HL-60 (cell line): ENCODE measurements at regions not wholly inside any gene's neighbourhood (a gene's known extent, or its start where the extent isn't known, plus 50 kb on each side); places are given as distances from the start of the nearest gene placed in this dataset.

Experiments used
- DNase-seq, 2 experiments: peaks; one replicate each; pipeline ENCODE4 v3.0.0-alpha.2; 2010 to 2020; ENCODE audit warnings: low read depth in 1 of 2, low spot score in 1 of 2
- H3K27ac ChIP-seq: fragments of 250-450 bp; sonication (Bioruptor Pico); replicated peaks from 2 replicates; pipeline ENCODE4 v1.5.1; 2020; ENCODE audit warnings: mild to moderate bottlenecking, moderate library complexity
- H3K27me3 ChIP-seq: fragments of 250-450 bp; sonication (Bioruptor Pico); 2 replicates; pipeline ENCODE4 v1.5.1; 2021; ENCODE audit warnings: mild to moderate bottlenecking, moderate library complexity; ENCODE audit not compliant: insufficient read depth, poor library complexity, severe bottlenecking
- H3K4me3 ChIP-seq: replicated peaks from 2 replicates; pipeline ENCODE4 v1.5.1; 2011; ENCODE audit warnings: mild to moderate bottlenecking, control low read depth, low read length; ENCODE audit not compliant: insufficient read depth
- GABPA ChIP-seq: IDR thresholded peaks from 2 replicates; pipeline ENCODE4 v1.6.1; 2012; ENCODE audit warnings: low read depth
- POLR2AphosphoS5 ChIP-seq: IDR thresholded peaks from 2 replicates; pipeline ENCODE4 v1.6.1; 2012; ENCODE audit warnings: low read depth
- REST ChIP-seq: IDR thresholded peaks from 2 replicates; pipeline ENCODE4 v1.6.1; 2012; ENCODE audit warnings: low read depth; ENCODE audit not compliant: insufficient replicate concordance
- SPI1 ChIP-seq: IDR thresholded peaks from 2 replicates; pipeline ENCODE4 v1.6.1; 2012; ENCODE audit warnings: low read depth, mild to moderate bottlenecking, borderline replicate concordance
- TF ChIP-seq, protein P1 (sequence below): IDR thresholded peaks from one replicate; pipeline ENCODE4 v1.5.1; 2011; ENCODE audit warnings: low read length, control low read depth, inconsistent platforms; ENCODE audit not compliant: insufficient read depth

- TF ChIP-seq, protein P1, sequence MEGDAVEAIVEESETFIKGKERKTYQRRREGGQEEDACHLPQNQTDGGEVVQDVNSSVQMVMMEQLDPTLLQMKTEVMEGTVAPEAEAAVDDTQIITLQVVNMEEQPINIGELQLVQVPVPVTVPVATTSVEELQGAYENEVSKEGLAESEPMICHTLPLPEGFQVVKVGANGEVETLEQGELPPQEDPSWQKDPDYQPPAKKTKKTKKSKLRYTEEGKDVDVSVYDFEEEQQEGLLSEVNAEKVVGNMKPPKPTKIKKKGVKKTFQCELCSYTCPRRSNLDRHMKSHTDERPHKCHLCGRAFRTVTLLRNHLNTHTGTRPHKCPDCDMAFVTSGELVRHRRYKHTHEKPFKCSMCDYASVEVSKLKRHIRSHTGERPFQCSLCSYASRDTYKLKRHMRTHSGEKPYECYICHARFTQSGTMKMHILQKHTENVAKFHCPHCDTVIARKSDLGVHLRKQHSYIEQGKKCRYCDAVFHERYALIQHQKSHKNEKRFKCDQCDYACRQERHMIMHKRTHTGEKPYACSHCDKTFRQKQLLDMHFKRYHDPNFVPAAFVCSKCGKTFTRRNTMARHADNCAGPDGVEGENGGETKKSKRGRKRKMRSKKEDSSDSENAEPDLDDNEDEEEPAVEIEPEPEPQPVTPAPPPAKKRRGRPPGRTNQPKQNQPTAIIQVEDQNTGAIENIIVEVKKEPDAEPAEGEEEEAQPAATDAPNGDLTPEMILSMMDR, result no peak
- no peak for TF ChIP-seq POLR2AphosphoS5
- no peaks in the 10 kb centered on the region for H3K27me3 ChIP-seq
- DNase-seq, result no peak
- no peak overlapping the region for H3K4me3 ChIP-seq
- no peak overlapping the region for H3K27ac ChIP-seq
Measured at GRCh38 chr13:50214514-50214913, 199.3 kb downstream of the KCNRG start.

DNA sequence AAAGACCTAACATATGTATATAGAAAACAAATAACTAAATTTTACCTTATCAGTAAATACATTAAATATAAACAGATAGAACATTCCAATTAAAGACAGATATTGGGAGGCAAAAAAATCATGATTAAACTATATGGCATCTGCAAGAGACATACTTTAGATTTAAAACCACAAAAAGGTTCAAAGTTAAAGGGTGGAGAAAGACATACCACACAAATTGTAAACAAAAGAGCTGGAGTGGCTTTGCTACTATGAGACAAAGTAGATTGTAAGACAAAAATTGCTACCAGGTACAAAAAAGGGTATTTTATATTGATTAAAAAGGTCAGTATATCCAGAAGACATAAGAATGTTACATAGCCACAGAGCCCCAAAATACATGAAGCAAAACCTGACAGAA is 200.2 kb downstream of the KCNRG start:
- Histone ChIP-seq H3K27me3 (no peaks in the 10 kb centered on the region), H3K27ac (no peak overlapping the region), H3K4me3 (no peak overlapping the region)
- TF ChIP-seq GABPA (no peak), POLR2AphosphoS5 (no peak), REST (no peak), SPI1 (no peak)
- TF ChIP-seq, protein P1, result no peak
- no peak for DNase-seq

DNA sequence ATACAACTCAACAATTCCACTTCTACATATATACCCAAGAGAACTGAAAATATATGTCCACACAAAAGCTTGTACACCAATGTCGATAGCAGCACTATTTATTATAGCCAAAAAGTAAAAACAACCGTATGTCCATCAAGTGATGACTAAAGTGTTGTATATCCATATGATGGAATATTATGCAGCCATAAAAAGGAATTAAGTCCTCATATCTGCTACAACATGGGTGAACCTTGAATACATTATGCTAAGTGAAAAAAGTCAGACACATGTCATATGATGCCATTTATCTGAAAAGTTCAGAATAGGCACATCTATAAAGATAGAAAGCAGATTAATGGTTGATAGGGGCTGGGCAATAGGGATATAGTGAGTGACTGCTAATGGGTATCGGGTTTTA is 204.5 kb downstream of the KCNRG start:
- no peak for DNase-seq
- Histone ChIP-seq H3K27me3 (no peaks in the 10 kb centered on the region), H3K27ac (no peak overlapping the region), H3K4me3 (no peak overlapping the region)
- TF ChIP-seq, protein P1, result no peak
- TF ChIP-seq REST (no peak), POLR2AphosphoS5 (no peak), SPI1 (no peak), GABPA (no peak)

DNA sequence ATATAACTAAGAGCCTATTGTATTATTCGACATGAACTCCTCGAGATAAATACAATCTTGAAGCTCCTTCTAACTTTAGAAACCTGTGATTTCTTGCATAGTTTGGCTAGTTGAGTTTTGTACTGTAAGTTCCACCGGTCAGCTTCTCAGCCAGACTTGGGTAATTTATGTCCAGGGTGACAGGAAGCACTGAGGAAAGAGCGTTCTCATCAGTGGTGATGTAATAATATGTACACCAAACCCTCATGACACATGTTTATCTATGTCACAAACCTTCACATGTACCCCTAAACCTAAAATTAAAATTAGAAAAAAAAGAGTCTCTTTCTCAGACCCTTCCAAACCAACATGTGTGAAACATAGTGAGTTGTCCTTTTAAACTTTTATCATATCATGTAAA is 205.7 kb downstream of the KCNRG start:
- DNase-seq, result peak; percentile 57 to 63
- no peak overlapping the region for H3K4me3 ChIP-seq
- TF ChIP-seq REST, result no peak
- no peak for TF ChIP-seq SPI1
- TF ChIP-seq POLR2AphosphoS5, result no peak
- no peak for TF ChIP-seq GABPA
- TF ChIP-seq, protein P1, result no peak
- H3K27ac ChIP-seq, result peak overlapping the region; percentile 24; the same call in 1 of the 2 replicates
- no peaks in the 10 kb centered on the region for H3K27me3 ChIP-seq
